ENCODE measurements at regions not wholly inside any gene's neighbourhood (a gene's known extent, or its start where the extent isn't known, plus 50 kb on each side); places are given as distances from the start of the nearest gene placed in this dataset.

DNA sequence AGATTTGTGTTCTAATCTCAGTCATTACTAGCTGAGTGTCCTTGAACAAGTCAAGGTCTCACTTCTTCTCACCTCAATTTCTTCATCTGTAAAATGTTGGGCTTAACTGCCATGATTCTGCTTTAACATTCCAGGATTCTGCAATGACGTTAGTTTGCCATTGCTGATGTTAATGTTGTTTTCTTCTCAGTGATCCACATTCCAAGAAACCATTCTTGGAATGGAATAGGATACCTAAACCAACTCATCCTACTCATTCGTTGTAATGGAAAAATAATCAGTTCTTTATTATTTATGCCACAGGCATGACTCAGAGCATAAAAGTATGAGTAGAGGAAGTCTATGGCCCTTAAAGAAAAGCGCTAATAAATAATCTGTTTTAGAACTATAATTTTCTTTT lies 140.2 kb upstream of the ETAA1 start:
- Mint-ChIP-seq H3K9me3 (ENCODE audit: unreplicated experiment) (no peaks in the 10 kb centered on the region), H3K4me1 (ENCODE audit: insufficient read depth, unreplicated experiment) (peaks cover 38% of the 10 kb centered on the region), H3K27ac (ENCODE audit: low read depth, unreplicated experiment) (peak overlapping the region; percentile 89), H3K27me3 (ENCODE audit: insufficient read depth, unreplicated experiment) (no peaks in the 10 kb centered on the region), H3K36me3 (ENCODE audit: insufficient read depth, unreplicated experiment) (peaks cover 7% of the 10 kb centered on the region), H3K4me3 (ENCODE audit: unreplicated experiment) (no peak overlapping the region)
- ChIA-PET CTCF (interaction anchor here (0.6 to 1.1 kb wide), 2 partner anchors 27 to 39 kb away, joined by 3 read pairs; no protein-coding TSS in a partner anchor), POLR2A (interaction anchor here (0.5 to 1.5 kb wide), 3 partner anchors 207 to 866 kb away, joined by 3 read pairs; no protein-coding TSS in a partner anchor)
- peak; percentile 20 for DNase-seq (ENCODE audit: unreplicated experiment)
- no TSS peak for BruUV-seq (replicated peaks)
- intact Hi-C loops (cut with micrococcal nuclease), result no loop called here
- no peak for TF ChIP-seq CTCF (IDR thresholded peaks at IDR 0.05; ENCODE audit: unreplicated experiment)

- ChIA-PET POLR2A (interaction anchor here (0.6 to 0.7 kb wide), 2 partner anchors 21 to 206 kb away, joined by 3 to 4 read pairs; no protein-coding TSS in a partner anchor), CTCF (interaction anchor here (0.7 kb wide), 1 partner anchor 1256 kb away, joined by 4 read pairs; no protein-coding TSS in a partner anchor)
- Mint-ChIP-seq H3K36me3 (ENCODE audit: insufficient read depth, unreplicated experiment) (peaks cover 7% of the 10 kb centered on the region), H3K4me3 (ENCODE audit: unreplicated experiment) (no peak overlapping the region), H3K27me3 (ENCODE audit: insufficient read depth, unreplicated experiment) (no peaks in the 10 kb centered on the region), H3K9me3 (ENCODE audit: unreplicated experiment) (no peaks in the 10 kb centered on the region), H3K4me1 (ENCODE audit: insufficient read depth, unreplicated experiment) (peaks cover 33% of the 10 kb centered on the region), H3K27ac (ENCODE audit: low read depth, unreplicated experiment) (no peak overlapping the region)
- no peak for DNase-seq (ENCODE audit: unreplicated experiment)
- TF ChIP-seq CTCF (IDR thresholded peaks at IDR 0.05; ENCODE audit: unreplicated experiment), result no peak
- intact Hi-C loops (cut with micrococcal nuclease), result no loop called here
- no TSS peak for BruUV-seq (replicated peaks)
Measured at GRCh38 chr2:67258122-67258521, 139.0 kb upstream of the ETAA1 start.

DNA sequence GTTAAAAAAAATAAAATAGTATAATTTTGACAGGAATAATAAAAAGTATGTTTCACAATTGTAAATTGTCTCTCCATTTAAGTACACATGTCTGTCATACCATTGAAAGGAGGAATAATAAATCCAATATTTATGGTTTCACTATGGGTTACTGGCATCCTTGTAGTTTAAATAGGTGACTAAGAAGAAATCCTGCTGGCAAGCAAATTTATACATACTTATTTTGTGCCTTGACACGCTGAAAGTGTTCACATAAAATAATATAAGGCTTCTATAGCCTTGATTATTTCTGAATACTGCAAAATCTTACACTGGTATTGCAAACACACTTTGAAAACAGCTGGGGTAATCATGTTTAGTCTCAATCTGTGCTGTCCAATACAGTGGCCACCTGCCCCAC lies 138.3 kb upstream of the ETAA1 start:
- no peak for TF ChIP-seq CTCF (IDR thresholded peaks at IDR 0.05; ENCODE audit: unreplicated experiment)
- POLR2A ChIA-PET, result interaction anchor here (0.6 to 2.7 kb wide), 4 partner anchors 32 to 1130 kb away, joined by 3 to 13 read pairs (median 4); no protein-coding TSS in a partner anchor
- Mint-ChIP-seq H3K27me3 (ENCODE audit: insufficient read depth, unreplicated experiment) (no peaks in the 10 kb centered on the region), H3K9me3 (ENCODE audit: unreplicated experiment) (no peaks in the 10 kb centered on the region), H3K27ac (ENCODE audit: low read depth, unreplicated experiment) (peak overlapping the region; percentile 87), H3K4me3 (ENCODE audit: unreplicated experiment) (no peak overlapping the region), H3K36me3 (ENCODE audit: insufficient read depth, unreplicated experiment) (peaks cover 7% of the 10 kb centered on the region), H3K4me1 (ENCODE audit: insufficient read depth, unreplicated experiment) (peaks cover 33% of the 10 kb centered on the region)
- intact Hi-C loops (cut with micrococcal nuclease), result no loop called here
- no TSS peak for BruUV-seq (replicated peaks)
- DNase-seq (ENCODE audit: unreplicated experiment), result no peak
- CTCF ChIA-PET, result interaction anchor here (0.7 kb wide), 1 partner anchor 1257 kb away, joined by 4 read pairs; no protein-coding TSS in a partner anchor

DNA sequence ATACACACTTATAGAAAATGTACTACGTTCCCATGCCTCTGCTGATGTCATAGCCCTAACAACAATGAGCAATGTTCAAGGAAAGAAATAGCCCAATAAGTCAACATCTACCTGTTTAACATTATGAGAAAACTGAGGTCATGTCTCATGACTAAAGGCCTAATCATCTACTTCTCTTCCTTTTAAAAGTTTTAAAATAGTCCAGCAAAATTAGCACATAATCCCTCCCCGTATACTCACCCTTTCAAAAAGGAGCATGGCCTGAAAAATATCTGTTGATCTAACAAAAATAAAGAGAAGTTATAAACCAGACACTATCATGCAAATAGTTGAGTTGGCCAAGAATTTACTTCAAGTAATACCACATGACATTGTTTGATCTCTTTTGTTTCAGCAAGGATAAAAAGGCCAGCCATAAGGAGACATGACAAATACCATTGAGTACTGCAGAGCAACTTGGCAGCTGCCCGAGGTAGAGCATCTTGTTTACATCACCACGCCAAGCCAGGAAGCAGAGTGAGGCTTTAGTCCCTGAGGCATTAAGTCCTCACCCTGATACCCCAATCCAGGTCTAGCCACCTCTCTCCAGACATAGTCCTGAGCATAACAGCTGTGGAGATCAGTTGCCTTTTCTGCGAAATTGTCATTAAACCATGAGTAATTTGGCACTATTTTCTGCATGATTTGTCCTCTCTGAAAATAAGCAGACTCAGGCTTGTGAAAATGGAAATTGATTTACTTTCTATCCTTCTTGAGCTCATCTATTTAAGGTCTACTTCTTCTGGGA lies 137.4 kb upstream of the ETAA1 start:
- ChIA-PET POLR2A (interaction anchor here (0.6 to 2.7 kb wide), 11 partner anchors 11 to 826 kb away, joined by 3 to 13 read pairs (median 3); no protein-coding TSS in a partner anchor), CTCF (interaction anchor here (0.6 to 1.2 kb wide), 2 partner anchors 24 to 265 kb away, joined by 3 read pairs; no protein-coding TSS in a partner anchor)
- no TSS peak for BruUV-seq (replicated peaks)
- TF ChIP-seq CTCF (IDR thresholded peaks at IDR 0.05; ENCODE audit: unreplicated experiment), result no peak
- Mint-ChIP-seq H3K27me3 (ENCODE audit: insufficient read depth, unreplicated experiment) (no peaks in the 10 kb centered on the region), H3K36me3 (ENCODE audit: insufficient read depth, unreplicated experiment) (peaks cover 7% of the 10 kb centered on the region), H3K4me1 (ENCODE audit: insufficient read depth, unreplicated experiment) (peaks cover 33% of the 10 kb centered on the region), H3K9me3 (ENCODE audit: unreplicated experiment) (no peaks in the 10 kb centered on the region), H3K4me3 (ENCODE audit: unreplicated experiment) (no peak overlapping the region), H3K27ac (ENCODE audit: low read depth, unreplicated experiment) (peak overlapping the region; percentile 87)
- peak; percentile 71 for DNase-seq (ENCODE audit: unreplicated experiment)
- intact Hi-C loops (cut with micrococcal nuclease), result no loop called here

All from MCF 10A (cell line).